ENCODE measurements at regions not wholly inside any gene's neighbourhood (a gene's known extent, or its start where the extent isn't known, plus 50 kb on each side); places are given as distances from the start of the nearest gene placed in this dataset.
A peak's percentile ranks its signal among the peaks of the same experiment; 100 is the strongest.

DNA sequence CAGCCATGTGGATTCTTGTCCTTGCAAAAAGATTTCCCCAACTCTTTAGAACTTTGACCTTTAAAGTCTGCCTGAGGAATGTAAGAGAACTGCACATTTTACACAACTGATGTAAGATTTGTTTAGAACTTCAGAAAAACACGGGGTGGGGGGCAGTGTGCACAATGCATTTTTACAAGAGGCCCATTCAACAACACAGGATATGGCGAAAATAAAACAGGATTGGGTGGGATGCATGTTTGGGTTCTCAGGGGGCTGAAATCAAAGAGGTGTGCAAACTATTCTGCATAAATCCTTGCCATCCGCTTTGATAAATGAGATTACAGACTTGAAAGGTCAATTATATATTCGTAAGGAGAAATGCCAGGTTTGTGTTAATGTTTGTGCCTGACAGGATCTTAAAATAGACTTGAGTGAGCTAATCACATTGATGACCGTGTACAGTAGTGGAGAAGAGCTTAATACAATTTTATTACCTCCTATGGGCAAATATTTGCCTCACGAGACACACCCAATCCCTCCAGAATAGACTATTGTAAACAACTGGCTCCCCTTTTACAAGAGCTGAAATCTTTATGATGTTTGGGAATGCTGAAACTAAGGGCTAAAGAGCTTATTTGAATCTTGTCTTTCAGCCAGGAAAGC is 184.1 kb upstream of the LEF1 start:
- Mint-ChIP-seq H3K36me3 (ENCODE audit: low read depth) (no peaks in the 10 kb centered on the region), H3K9me3 (ENCODE audit: low read depth) (peaks cover 3% of the 10 kb centered on the region), H3K27me3 (ENCODE audit: low read depth) (no peaks in the 10 kb centered on the region), H3K4me3 (ENCODE audit: unreplicated experiment) (no peak overlapping the region), H3K27ac (ENCODE audit: unreplicated experiment) (no peak overlapping the region), H3K4me1 (ENCODE audit: low read depth) (peaks cover 31% of the 10 kb centered on the region)
- DNase-seq (ENCODE audit: low spot score), result no peak
- TF ChIP-seq, protein P1, sequence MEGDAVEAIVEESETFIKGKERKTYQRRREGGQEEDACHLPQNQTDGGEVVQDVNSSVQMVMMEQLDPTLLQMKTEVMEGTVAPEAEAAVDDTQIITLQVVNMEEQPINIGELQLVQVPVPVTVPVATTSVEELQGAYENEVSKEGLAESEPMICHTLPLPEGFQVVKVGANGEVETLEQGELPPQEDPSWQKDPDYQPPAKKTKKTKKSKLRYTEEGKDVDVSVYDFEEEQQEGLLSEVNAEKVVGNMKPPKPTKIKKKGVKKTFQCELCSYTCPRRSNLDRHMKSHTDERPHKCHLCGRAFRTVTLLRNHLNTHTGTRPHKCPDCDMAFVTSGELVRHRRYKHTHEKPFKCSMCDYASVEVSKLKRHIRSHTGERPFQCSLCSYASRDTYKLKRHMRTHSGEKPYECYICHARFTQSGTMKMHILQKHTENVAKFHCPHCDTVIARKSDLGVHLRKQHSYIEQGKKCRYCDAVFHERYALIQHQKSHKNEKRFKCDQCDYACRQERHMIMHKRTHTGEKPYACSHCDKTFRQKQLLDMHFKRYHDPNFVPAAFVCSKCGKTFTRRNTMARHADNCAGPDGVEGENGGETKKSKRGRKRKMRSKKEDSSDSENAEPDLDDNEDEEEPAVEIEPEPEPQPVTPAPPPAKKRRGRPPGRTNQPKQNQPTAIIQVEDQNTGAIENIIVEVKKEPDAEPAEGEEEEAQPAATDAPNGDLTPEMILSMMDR (IDR thresholded peaks at IDR 0.05), result no peak

DNA sequence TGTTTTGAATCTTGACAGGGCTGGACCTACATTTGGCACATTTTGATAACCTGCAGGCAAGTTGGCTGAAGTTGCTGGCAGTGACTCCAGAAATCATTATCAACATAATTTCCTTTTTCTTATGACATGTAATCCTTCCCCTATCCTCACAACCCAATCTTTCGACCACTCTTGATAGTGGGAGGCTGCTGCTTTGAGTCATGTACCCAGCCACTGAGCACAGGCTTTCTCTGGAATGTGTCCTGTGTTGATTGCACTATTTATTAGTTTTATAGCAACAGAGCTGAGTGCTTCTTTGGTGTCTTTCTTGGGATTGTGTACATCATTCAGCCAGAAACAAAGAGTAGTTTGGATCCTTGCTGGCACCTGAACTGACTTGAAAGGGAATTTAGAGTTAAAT is 183.1 kb upstream of the LEF1 start:
- TF ChIP-seq, protein P1 (IDR thresholded peaks at IDR 0.05), result no peak
- no peaks in the 10 kb centered on the region for H3K27me3 Mint-ChIP-seq (ENCODE audit: low read depth)
- peaks cover 3% of the 10 kb centered on the region for H3K9me3 Mint-ChIP-seq (ENCODE audit: low read depth)
- no peak overlapping the region for H3K27ac Mint-ChIP-seq (ENCODE audit: unreplicated experiment)
- DNase-seq (ENCODE audit: low spot score), result no peak
- H3K36me3 Mint-ChIP-seq (ENCODE audit: low read depth), result no peaks in the 10 kb centered on the region
- H3K4me1 Mint-ChIP-seq (ENCODE audit: low read depth), result peaks cover 35% of the 10 kb centered on the region
- no peak overlapping the region for H3K4me3 Mint-ChIP-seq (ENCODE audit: unreplicated experiment)

DNA sequence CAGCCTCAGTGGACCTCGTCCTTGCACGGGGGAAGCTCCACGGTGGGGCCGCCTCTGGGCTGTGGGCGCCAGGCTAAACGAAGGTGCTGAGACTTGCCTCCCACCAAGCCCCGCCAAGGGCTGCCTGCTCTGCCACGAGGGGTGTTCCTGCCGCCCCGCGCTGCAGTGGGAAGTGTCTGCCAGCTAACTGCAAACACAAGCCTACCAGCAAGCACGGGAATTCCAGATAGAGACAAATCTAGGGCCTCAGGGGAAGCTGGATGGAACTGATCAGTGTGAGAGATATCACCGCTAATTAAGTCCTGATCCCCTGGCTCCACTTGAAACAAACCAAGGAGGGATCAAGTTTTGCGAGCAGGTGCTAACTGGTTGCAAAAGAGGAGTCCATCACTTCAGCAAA is 181.6 kb upstream of the LEF1 start:
- Mint-ChIP-seq H3K36me3 (ENCODE audit: low read depth) (no peaks in the 10 kb centered on the region), H3K9me3 (ENCODE audit: low read depth) (peaks cover 3% of the 10 kb centered on the region), H3K27me3 (ENCODE audit: low read depth) (no peaks in the 10 kb centered on the region), H3K4me1 (ENCODE audit: low read depth) (peaks cover 42% of the 10 kb centered on the region), H3K27ac (ENCODE audit: unreplicated experiment) (no peak overlapping the region), H3K4me3 (ENCODE audit: unreplicated experiment) (no peak overlapping the region)
- DNase-seq (ENCODE audit: low spot score), result no peak
- TF ChIP-seq, protein P1 (IDR thresholded peaks at IDR 0.05), result no peak

DNA sequence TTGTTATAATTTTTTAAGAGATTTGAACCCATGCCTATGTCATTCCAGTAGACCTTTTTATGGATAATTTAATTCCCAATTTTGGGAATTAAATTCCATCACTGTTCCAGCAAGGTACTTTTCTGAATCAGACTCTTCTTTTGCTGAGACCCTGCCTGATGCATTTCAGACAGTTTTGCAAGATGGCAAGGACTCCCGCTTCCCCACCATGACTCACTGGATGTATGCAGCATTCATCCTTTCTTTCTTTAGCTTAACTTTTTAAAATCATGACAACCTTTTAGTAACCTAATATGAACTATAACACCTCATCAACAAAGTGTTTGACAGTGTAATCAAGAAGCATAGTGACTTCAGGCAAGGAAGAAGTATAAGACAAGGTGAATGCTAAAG is 178.1 kb upstream of the LEF1 start:
- Mint-ChIP-seq H3K36me3 (ENCODE audit: low read depth) (no peaks in the 10 kb centered on the region), H3K9me3 (ENCODE audit: low read depth) (peaks cover 3% of the 10 kb centered on the region), H3K27me3 (ENCODE audit: low read depth) (no peaks in the 10 kb centered on the region), H3K27ac (ENCODE audit: unreplicated experiment) (no peak overlapping the region), H3K4me3 (ENCODE audit: unreplicated experiment) (no peak overlapping the region), H3K4me1 (ENCODE audit: low read depth) (peaks cover 39% of the 10 kb centered on the region)
- no peak for DNase-seq (ENCODE audit: low spot score)
- TF ChIP-seq, protein P1 (IDR thresholded peaks at IDR 0.05), result no peak

DNA sequence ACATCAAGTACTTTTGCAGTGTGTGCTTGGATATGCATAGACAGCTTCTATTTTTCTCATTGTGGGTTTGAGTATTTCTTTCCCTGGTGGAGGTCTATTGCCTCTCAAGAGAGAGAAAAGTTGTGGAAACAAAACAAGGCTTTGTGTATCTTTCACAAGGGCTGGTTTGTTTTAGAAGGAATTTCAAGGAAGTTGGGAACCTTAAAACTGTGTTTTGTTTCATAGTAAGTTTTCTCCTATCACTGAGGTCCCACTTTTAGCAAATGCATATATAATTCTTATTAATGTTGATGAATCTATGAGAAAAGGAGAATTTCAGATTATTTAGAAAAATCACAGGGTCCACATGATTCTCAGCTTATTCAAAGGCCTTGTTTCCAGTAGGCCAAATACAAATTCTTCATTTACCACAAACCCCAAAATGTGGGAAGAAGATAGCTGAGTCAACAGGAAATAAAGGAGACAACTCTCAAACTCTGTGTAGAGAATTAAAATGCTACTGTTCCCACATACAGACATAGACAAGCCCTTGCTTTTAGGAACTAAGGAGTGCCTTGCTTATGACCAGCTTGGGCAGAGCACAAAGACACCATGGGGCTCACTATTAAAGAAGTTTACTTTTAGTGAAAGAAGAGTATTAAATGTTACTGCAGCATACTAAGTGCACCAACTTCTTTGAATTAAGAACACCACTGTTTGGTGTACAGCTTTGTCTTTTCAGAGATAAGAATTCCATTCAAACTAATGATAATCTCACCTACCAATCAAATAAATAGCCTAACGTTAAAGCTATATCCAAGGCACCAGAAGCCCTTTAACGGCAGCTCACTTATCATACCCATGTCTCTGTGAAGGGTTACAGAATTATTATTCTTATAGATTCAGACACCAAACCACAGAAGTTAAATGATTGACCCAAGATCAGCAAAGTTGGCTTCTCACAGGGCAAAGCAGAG is 177.4 kb upstream of the LEF1 start:
- no peak for DNase-seq (ENCODE audit: low spot score)
- TF ChIP-seq, protein P1 (IDR thresholded peaks at IDR 0.05), result no peak
- Mint-ChIP-seq H3K9me3 (ENCODE audit: low read depth) (peaks cover 3% of the 10 kb centered on the region), H3K27me3 (ENCODE audit: low read depth) (no peaks in the 10 kb centered on the region), H3K4me3 (ENCODE audit: unreplicated experiment) (no peak overlapping the region), H3K27ac (ENCODE audit: unreplicated experiment) (peak overlapping the region; percentile 49), H3K4me1 (ENCODE audit: low read depth) (peaks cover 35% of the 10 kb centered on the region), H3K36me3 (ENCODE audit: low read depth) (no peaks in the 10 kb centered on the region)

All from chondrocyte (in vitro differentiated cells).